Glutamatergic neuron (in vitro differentiated cells): ENCODE measurements at regions not wholly inside any gene's neighbourhood (a gene's known extent, or its start where the extent isn't known, plus 50 kb on each side); places are given as distances from the start of the nearest gene placed in this dataset.

Experiments used
- DNase-seq: peaks from one replicate; pipeline ENCODE4 v3.0.0; 2022
- H3K27ac Mint-ChIP-seq: one replicate; pipeline ENCODE4 v1.8.0; 2020; ENCODE audit warnings: mild to moderate bottlenecking, mixed read lengths, inconsistent platforms; ENCODE audit not compliant: unreplicated experiment
- H3K27me3 Mint-ChIP-seq: one replicate; pipeline ENCODE4 v1.8.0; 2020; ENCODE audit warnings: mild to moderate bottlenecking, moderate library complexity, mixed read lengths, inconsistent platforms; ENCODE audit not compliant: unreplicated experiment
- H3K36me3 Mint-ChIP-seq: one replicate; pipeline ENCODE4 v1.8.0; 2020; ENCODE audit warnings: mild to moderate bottlenecking, mixed read lengths, inconsistent platforms; ENCODE audit not compliant: unreplicated experiment
- H3K4me1 Mint-ChIP-seq: one replicate; pipeline ENCODE4 v1.8.0; 2020; ENCODE audit warnings: mild to moderate bottlenecking, low read depth, mixed read lengths, inconsistent platforms; ENCODE audit not compliant: unreplicated experiment
- H3K4me3 Mint-ChIP-seq: one replicate; pipeline ENCODE4 v1.8.0; 2020; ENCODE audit warnings: mild to moderate bottlenecking, mixed read lengths, inconsistent platforms; ENCODE audit not compliant: unreplicated experiment
- H3K9me3 Mint-ChIP-seq: one replicate; pipeline ENCODE4 v1.8.0; 2020; ENCODE audit warnings: mild to moderate bottlenecking, moderate library complexity, mixed read lengths, inconsistent platforms; ENCODE audit not compliant: unreplicated experiment
- CTCF ChIP-seq: fragments of 200-600 bp; sonication (generic); IDR thresholded peaks from one replicate; pipeline ENCODE4 v1.5.0; 2021; ENCODE audit not compliant: partially characterized antibody, unreplicated experiment

GRCh38 chr2:153138651-153139375 is 339.7 kb downstream of the RPRM start:
- Mint-ChIP-seq H3K4me1 (peaks cover 11% of the 10 kb centered on the region), H3K9me3 (no peaks in the 10 kb centered on the region), H3K4me3 (no peak overlapping the region), H3K27me3 (peaks cover 3% of the 10 kb centered on the region), H3K27ac (no peak overlapping the region), H3K36me3 (no peaks in the 10 kb centered on the region)
- no peak for TF ChIP-seq CTCF
- no peak for DNase-seq

DNA sequence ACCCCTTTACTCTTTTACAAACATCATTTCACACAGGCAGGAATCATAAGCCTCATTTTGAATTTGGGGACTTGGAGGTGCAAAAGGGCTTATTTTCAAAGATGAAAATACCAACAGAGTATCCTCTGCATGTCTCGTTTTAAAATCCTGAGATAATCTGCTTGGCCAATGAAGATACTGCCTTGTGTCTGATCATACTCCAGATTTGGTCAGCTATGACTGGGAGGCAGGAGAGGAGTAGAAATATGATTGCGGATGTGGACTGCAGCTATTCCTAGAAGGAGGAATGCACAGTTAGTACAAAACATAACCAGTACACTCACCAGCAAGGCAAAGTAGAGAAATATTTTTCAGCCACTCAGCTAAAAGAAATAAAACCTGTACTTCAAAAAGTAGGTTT is 342.3 kb downstream of the RPRM start:
- Mint-ChIP-seq H3K27ac (no peak overlapping the region), H3K9me3 (no peaks in the 10 kb centered on the region), H3K4me3 (no peak overlapping the region), H3K27me3 (peaks cover 5% of the 10 kb centered on the region), H3K36me3 (no peaks in the 10 kb centered on the region), H3K4me1 (peaks cover 8% of the 10 kb centered on the region)
- TF ChIP-seq CTCF = no peak
- DNase-seq = no peak

DNA sequence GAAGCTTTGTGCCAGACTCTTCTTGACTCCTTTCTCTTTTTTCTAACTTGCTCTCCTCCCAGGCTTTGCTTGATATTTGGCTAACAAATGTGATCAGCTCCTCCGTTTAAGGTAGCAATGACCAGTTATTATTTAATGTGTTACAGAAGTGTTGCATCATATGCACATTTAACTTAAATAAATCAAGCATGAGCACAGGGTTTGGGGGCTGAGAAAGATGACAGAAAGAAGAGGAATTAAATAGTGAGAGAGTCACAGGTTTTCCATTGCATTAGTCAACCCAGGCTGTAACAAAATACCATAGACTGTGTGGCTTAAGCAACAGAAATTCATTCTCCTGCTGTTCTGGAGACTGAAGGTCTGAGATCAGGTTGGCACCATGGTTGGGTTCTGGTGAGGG is 343.8 kb downstream of the RPRM start:
- no peaks in the 10 kb centered on the region for H3K36me3 Mint-ChIP-seq
- no peak for DNase-seq
- no peak overlapping the region for H3K4me3 Mint-ChIP-seq
- peaks cover 8% of the 10 kb centered on the region for H3K4me1 Mint-ChIP-seq
- no peak for TF ChIP-seq CTCF
- H3K27ac Mint-ChIP-seq = no peak overlapping the region
- H3K9me3 Mint-ChIP-seq = no peaks in the 10 kb centered on the region
- peaks cover 3% of the 10 kb centered on the region for H3K27me3 Mint-ChIP-seq

DNA sequence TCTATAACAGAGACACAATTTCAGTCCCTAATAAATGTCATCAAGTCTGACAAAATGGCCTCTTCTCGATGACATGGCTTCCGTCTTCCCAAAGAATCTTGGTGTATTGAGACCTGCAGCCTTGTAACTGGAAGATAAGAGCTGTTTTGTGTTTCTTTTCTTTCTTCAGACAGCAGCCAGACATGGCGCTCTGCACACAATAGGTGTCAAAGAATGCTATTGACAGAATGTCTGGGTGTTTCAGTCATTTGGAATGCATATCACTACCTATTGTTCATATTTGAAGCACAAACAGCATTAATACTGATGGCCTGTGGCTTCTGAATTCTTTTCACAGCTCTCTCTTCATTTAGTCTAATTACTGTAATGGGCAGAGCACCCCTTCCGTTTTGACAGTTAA is 344.8 kb downstream of the RPRM start:
- Mint-ChIP-seq H3K4me3 (no peak overlapping the region), H3K9me3 (no peaks in the 10 kb centered on the region), H3K36me3 (no peaks in the 10 kb centered on the region), H3K27me3 (peaks cover 2% of the 10 kb centered on the region), H3K27ac (no peak overlapping the region), H3K4me1 (peaks cover 4% of the 10 kb centered on the region)
- no peak for DNase-seq
- TF ChIP-seq CTCF = no peak

DNA sequence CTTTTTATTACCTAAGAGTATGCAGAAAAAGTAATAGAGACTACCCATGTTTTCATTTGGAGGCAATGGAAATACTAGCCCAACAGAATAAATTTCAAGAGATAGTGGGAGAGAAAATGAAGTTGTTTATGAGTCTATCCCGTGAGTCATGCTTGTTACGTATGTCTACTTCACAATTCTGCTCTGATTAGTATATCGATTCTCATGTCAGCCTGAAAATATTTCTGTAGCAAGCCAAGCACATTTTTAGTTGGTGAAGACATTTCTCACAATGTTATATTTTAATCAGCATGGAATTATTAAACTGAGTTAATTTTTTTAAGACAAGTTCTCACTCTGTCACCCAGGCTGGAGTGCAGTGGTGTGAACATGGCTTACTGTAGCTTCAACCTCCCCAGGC is 346.1 kb downstream of the RPRM start:
- H3K9me3 Mint-ChIP-seq = peaks cover 2% of the 10 kb centered on the region
- no peak for TF ChIP-seq CTCF

More for the DNA sequence above, 346.1 kb downstream of the RPRM start:
- Mint-ChIP-seq H3K27me3 (peaks cover 2% of the 10 kb centered on the region), H3K27ac (no peak overlapping the region), H3K4me3 (no peak overlapping the region), H3K4me1 (peaks cover 4% of the 10 kb centered on the region), H3K36me3 (no peaks in the 10 kb centered on the region)
- DNase-seq = no peak
